ENCODE measurements at regions not wholly inside any gene's neighbourhood (a gene's known extent, or its start where the extent isn't known, plus 50 kb on each side); places are given as distances from the start of the nearest gene placed in this dataset.

- Histone ChIP-seq H3K9me3 (ENCODE audit: insufficient read depth, low read depth, low read length) (no peaks in the 10 kb centered on the region), H3K9ac (ENCODE audit: low read depth, low read length) (no peak overlapping the region), H3K36me3 (ENCODE audit: insufficient read depth, low read length) (no peaks in the 10 kb centered on the region), H3K4me1 (ENCODE audit: insufficient read depth, low read length) (peaks cover 4% of the 10 kb centered on the region; the same call in 1 of the 2 replicates), H3K4me3 (ENCODE audit: low read length) (no peak overlapping the region), H3K27ac (ENCODE audit: low read depth, low read length) (no peak overlapping the region), H3K27me3 (ENCODE audit: insufficient read depth, low read length) (no peaks in the 10 kb centered on the region)
- 86% methylated on average over 1 of the region's 1 CpG for WGBS
Measured at GRCh38 chr1:112219267-112219666, 176.7 kb upstream of the CTTNBP2NL start.

DNA sequence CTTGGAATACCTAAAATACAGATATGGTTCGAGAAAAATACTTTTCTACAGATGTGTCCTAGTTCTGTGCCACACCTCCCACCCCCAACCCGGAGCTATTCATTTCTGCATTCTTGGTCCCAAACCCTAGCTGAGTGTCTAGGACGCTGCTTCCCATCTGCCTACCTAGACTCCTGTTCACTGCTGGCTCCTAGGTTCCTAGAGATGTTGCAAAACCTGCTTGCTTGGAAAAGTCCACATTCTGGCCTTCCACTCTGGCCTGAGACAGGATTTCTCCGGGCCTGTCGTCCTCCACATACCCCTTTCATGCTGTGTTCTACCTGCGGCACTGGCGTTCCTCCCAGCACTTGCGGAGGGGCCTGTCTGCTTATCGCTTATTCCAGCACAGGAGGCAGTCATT is 165.8 kb upstream of the CTTNBP2NL start:
- no peak overlapping the region for H3K27ac ChIP-seq (ENCODE audit: low read depth, low read length)
- H3K36me3 ChIP-seq (ENCODE audit: insufficient read depth, low read length): no peaks in the 10 kb centered on the region
- H3K9me3 ChIP-seq (ENCODE audit: insufficient read depth, low read depth, low read length): peaks cover 9% of the 10 kb centered on the region
- H3K27me3 ChIP-seq (ENCODE audit: insufficient read depth, low read length): no peaks in the 10 kb centered on the region
- no peak overlapping the region for H3K9ac ChIP-seq (ENCODE audit: low read depth, low read length)
- H3K4me3 ChIP-seq (ENCODE audit: low read length): no peak overlapping the region
- peaks cover 8% of the 10 kb centered on the region; the same call in 1 of the 2 replicates for H3K4me1 ChIP-seq (ENCODE audit: insufficient read depth, low read length)
- WGBS: 93% methylated on average over 9 of the region's 9 CpGs

DNA sequence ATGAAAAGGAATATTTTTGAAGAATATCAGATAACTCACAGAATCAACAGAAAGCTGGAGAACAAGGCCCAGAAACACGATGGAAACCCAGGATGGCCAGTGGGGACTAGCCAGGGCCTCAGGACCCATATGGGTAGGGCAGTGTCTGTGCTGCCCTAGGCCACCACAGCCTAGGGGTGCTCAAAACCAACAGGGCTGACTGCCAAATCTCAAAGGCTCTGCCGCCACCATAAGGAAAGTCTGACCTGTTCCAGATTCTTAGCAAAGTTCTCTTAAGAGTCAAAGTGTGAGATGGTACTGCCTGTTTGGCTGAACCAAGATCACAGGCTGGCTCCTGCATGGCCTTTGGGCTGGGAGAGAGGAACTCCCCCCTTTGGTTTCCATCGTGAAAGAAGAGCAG is 164.7 kb upstream of the CTTNBP2NL start:
- Histone ChIP-seq H3K9me3 (ENCODE audit: insufficient read depth, low read depth, low read length) (peaks cover 9% of the 10 kb centered on the region), H3K9ac (ENCODE audit: low read depth, low read length) (no peak overlapping the region), H3K36me3 (ENCODE audit: insufficient read depth, low read length) (no peaks in the 10 kb centered on the region), H3K27ac (ENCODE audit: low read depth, low read length) (no peak overlapping the region), H3K4me1 (ENCODE audit: insufficient read depth, low read length) (peaks cover 8% of the 10 kb centered on the region; the same call in 1 of the 2 replicates), H3K4me3 (ENCODE audit: low read length) (no peak overlapping the region), H3K27me3 (ENCODE audit: insufficient read depth, low read length) (no peaks in the 10 kb centered on the region)
- 70% methylated on average over 3 of the region's 3 CpGs for WGBS

GRCh38 chr1:112232848-112233247 is 163.2 kb upstream of the CTTNBP2NL start:
- H3K36me3 ChIP-seq (ENCODE audit: insufficient read depth, low read length): no peaks in the 10 kb centered on the region
- H3K27me3 ChIP-seq (ENCODE audit: insufficient read depth, low read length): no peaks in the 10 kb centered on the region
- no peak overlapping the region for H3K27ac ChIP-seq (ENCODE audit: low read depth, low read length)
- H3K4me3 ChIP-seq (ENCODE audit: low read length): no peak overlapping the region
- H3K9me3 ChIP-seq (ENCODE audit: insufficient read depth, low read depth, low read length): peaks cover 9% of the 10 kb centered on the region
- H3K9ac ChIP-seq (ENCODE audit: low read depth, low read length): no peak overlapping the region
- WGBS: 84% methylated on average over 3 of the region's 3 CpGs
- peaks cover 8% of the 10 kb centered on the region; the same call in 1 of the 2 replicates for H3K4me1 ChIP-seq (ENCODE audit: insufficient read depth, low read length)

DNA sequence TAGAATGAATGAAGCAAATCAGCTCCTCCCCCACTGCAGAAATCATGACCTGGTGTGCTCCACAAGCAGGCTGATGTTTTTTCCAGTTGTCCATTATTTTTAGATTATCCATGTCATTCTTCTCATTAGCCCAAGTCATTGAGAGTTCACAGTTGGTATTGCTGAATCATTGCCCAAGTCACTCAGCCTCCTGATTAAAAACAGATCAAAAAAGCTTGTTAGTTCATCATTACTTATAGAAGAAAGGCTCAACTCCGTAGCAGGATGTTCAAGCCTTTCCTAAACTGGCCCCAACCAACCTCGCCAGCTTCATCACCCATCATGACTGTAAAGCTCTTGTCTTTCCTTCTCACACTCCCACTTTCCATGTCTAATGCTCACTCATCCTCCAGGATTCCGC is 161.3 kb upstream of the CTTNBP2NL start:
- 94% methylated on average over 3 of the region's 3 CpGs for WGBS
- H3K4me1 ChIP-seq (ENCODE audit: insufficient read depth, low read length): peaks cover 22% of the 10 kb centered on the region; the same call in 1 of the 2 replicates
- no peak overlapping the region for H3K4me3 ChIP-seq (ENCODE audit: low read length)
- no peaks in the 10 kb centered on the region for H3K9me3 ChIP-seq (ENCODE audit: insufficient read depth, low read depth, low read length)
- H3K36me3 ChIP-seq (ENCODE audit: insufficient read depth, low read length): no peaks in the 10 kb centered on the region
- no peak overlapping the region for H3K27ac ChIP-seq (ENCODE audit: low read depth, low read length)
- H3K27me3 ChIP-seq (ENCODE audit: insufficient read depth, low read length): no peaks in the 10 kb centered on the region
- no peak overlapping the region for H3K9ac ChIP-seq (ENCODE audit: low read depth, low read length)

DNA sequence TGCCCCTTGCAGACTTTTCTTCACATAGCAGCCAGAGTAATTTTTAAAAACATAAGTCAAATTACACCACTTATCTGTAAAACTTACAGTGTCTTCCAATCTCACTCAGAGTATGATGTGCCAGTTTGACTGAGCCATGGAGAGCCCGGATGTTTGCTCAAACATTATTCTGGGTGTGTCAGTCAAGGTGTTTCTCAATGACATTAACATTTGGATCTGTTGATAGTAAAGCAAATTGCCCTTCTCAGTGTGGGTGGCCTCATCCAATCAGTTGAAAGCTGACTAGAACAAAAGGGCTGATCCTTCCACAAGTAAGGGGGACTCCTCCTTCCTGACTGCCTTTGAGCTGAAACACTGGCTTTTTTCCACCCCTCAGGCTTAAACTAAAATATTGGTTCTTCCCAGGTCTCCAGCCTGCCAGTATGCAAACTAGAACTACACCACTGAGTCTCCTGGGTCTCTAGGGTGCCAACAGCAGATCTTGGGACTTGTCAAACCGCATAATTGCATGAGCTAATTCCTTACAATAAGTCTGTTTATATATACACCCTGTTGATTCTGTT is 157.9 kb upstream of the CTTNBP2NL start:
- Histone ChIP-seq H3K4me3 (ENCODE audit: low read length) (no peak overlapping the region), H3K9me3 (ENCODE audit: insufficient read depth, low read depth, low read length) (no peaks in the 10 kb centered on the region), H3K9ac (ENCODE audit: low read depth, low read length) (no peak overlapping the region), H3K36me3 (ENCODE audit: insufficient read depth, low read length) (no peaks in the 10 kb centered on the region), H3K4me1 (ENCODE audit: insufficient read depth, low read length) (peaks cover 18% of the 10 kb centered on the region; the same call in 1 of the 2 replicates), H3K27ac (ENCODE audit: low read depth, low read length) (no peak overlapping the region), H3K27me3 (ENCODE audit: insufficient read depth, low read length) (no peaks in the 10 kb centered on the region)
- 71% methylated on average over 2 of the region's 2 CpGs for WGBS

DNA sequence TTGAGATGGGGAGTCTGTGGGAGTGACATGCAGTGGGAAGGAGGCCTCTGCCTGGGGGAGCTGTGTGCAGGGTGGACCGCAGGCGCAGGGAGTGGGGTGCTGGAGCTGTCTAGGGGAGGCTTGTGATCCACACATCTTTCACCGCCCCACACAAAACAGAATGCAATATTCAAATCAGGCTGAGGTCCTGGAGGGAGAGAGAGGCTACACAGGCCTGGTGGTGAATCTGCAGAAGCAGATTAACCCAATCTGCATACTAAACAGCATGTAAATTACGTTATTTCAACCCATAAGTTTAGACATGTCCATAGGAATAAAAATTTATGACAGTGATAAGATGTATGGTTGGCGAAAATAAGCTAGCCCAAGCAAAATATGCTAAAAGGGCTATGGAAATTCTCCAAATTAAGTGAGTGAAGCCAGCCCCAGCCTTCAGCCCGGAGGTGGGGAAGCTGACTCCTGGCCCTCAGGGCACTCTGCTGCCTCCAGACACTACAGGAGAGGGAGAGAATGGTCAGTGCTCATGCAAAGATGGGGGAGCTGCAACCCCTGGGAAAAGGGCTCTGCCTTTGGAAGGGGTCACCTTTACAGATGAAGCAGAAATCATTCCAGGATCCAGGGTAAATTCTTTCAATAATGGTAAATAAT is 156.2 kb upstream of the CTTNBP2NL start:
- Histone ChIP-seq H3K9ac (ENCODE audit: low read depth, low read length) (no peak overlapping the region), H3K4me3 (ENCODE audit: low read length) (no peak overlapping the region), H3K27me3 (ENCODE audit: insufficient read depth, low read length) (no peaks in the 10 kb centered on the region), H3K27ac (ENCODE audit: low read depth, low read length) (no peak overlapping the region; the same call in 1 of the 2 replicates), H3K36me3 (ENCODE audit: insufficient read depth, low read length) (no peaks in the 10 kb centered on the region), H3K9me3 (ENCODE audit: insufficient read depth, low read depth, low read length) (no peaks in the 10 kb centered on the region), H3K4me1 (ENCODE audit: insufficient read depth, low read length) (peaks cover 18% of the 10 kb centered on the region; the same call in 1 of the 2 replicates)
- 74% methylated on average over 4 of the region's 6 CpGs for WGBS

GRCh38 chr1:112242470-112242869 is 153.5 kb upstream of the CTTNBP2NL start:
- 93% methylated on average over 5 of the region's 5 CpGs for WGBS
- Histone ChIP-seq H3K4me3 (ENCODE audit: low read length) (no peak overlapping the region), H3K27me3 (ENCODE audit: insufficient read depth, low read length) (no peaks in the 10 kb centered on the region), H3K9ac (ENCODE audit: low read depth, low read length) (no peak overlapping the region), H3K36me3 (ENCODE audit: insufficient read depth, low read length) (no peaks in the 10 kb centered on the region), H3K27ac (ENCODE audit: low read depth, low read length) (no peak overlapping the region), H3K4me1 (ENCODE audit: insufficient read depth, low read length) (peaks cover 18% of the 10 kb centered on the region; the same call in 1 of the 2 replicates), H3K9me3 (ENCODE audit: insufficient read depth, low read depth, low read length) (no peaks in the 10 kb centered on the region)

GRCh38 chr1:112244131-112244530 is 151.9 kb upstream of the CTTNBP2NL start:
- Histone ChIP-seq H3K4me3 (ENCODE audit: low read length) (no peak overlapping the region), H3K36me3 (ENCODE audit: insufficient read depth, low read length) (no peaks in the 10 kb centered on the region), H3K9ac (ENCODE audit: low read depth, low read length) (no peak overlapping the region), H3K27ac (ENCODE audit: low read depth, low read length) (no peak overlapping the region), H3K9me3 (ENCODE audit: insufficient read depth, low read depth, low read length) (no peaks in the 10 kb centered on the region), H3K4me1 (ENCODE audit: insufficient read depth, low read length) (peaks cover 9% of the 10 kb centered on the region; the same call in 1 of the 2 replicates), H3K27me3 (ENCODE audit: insufficient read depth, low read length) (no peaks in the 10 kb centered on the region)
- WGBS: 95% methylated on average over 3 of the region's 3 CpGs

- Histone ChIP-seq H3K4me3 (ENCODE audit: low read length) (no peak overlapping the region), H3K4me1 (ENCODE audit: insufficient read depth, low read length) (no peaks in the 10 kb centered on the region; the same call in 1 of the 2 replicates), H3K9ac (ENCODE audit: low read depth, low read length) (no peak overlapping the region), H3K27ac (ENCODE audit: low read depth, low read length) (no peak overlapping the region), H3K27me3 (ENCODE audit: insufficient read depth, low read length) (no peaks in the 10 kb centered on the region), H3K36me3 (ENCODE audit: insufficient read depth, low read length) (no peaks in the 10 kb centered on the region), H3K9me3 (ENCODE audit: insufficient read depth, low read depth, low read length) (no peaks in the 10 kb centered on the region)
- 96% methylated on average over 2 of the region's 2 CpGs for WGBS
Measured at GRCh38 chr1:112245114-112245513, 150.9 kb upstream of the CTTNBP2NL start.

- H3K36me3 ChIP-seq (ENCODE audit: insufficient read depth, low read length): no peaks in the 10 kb centered on the region
- H3K4me3 ChIP-seq (ENCODE audit: low read length): no peak overlapping the region
- WGBS: 100% methylated on average over 2 of the region's 2 CpGs
- H3K9ac ChIP-seq (ENCODE audit: low read depth, low read length): no peak overlapping the region
- no peaks in the 10 kb centered on the region for H3K9me3 ChIP-seq (ENCODE audit: insufficient read depth, low read depth, low read length)
- H3K27ac ChIP-seq (ENCODE audit: low read depth, low read length): no peak overlapping the region
- no peaks in the 10 kb centered on the region for H3K4me1 ChIP-seq (ENCODE audit: insufficient read depth, low read length)
- H3K27me3 ChIP-seq (ENCODE audit: insufficient read depth, low read length): no peaks in the 10 kb centered on the region
Measured at GRCh38 chr1:112247036-112247597, 148.9 kb upstream of the CTTNBP2NL start.
